HG02571 (cell line): ENCODE measurements at regions not wholly inside any gene's neighbourhood (a gene's known extent, or its start where the extent isn't known, plus 50 kb on each side); places are given as distances from the start of the nearest gene placed in this dataset.
A peak's percentile ranks its signal among the peaks of the same experiment; 100 is the strongest.

Experiments used
- ATAC-seq: cut with Tn5 transposase; IDR thresholded peaks from one replicate; pipeline ENCODE4 v1.9.1; 2021; ENCODE audit warnings: mild to moderate bottlenecking, moderate library complexity; ENCODE audit not compliant: unreplicated experiment

- no peak for ATAC-seq
Observed at GRCh38 chr5:139733698-139734538, 61.7 kb upstream of the PSD2 start.

GRCh38 chr5:139734539-139734916 is 61.1 kb upstream of the PSD2 start:
- no peak for ATAC-seq

- ATAC-seq = no peak
Observed at GRCh38 chr5:139738193-139739149, 57.1 kb upstream of the PSD2 start.

GRCh38 chr5:139739150-139739974 is 56.2 kb upstream of the PSD2 start:
- no peak for ATAC-seq

- ATAC-seq = no peak
Observed at GRCh38 chr5:139740138-139740991, 55.2 kb upstream of the PSD2 start.

GRCh38 chr5:139740992-139741672 is 54.5 kb upstream of the PSD2 start:
- no peak for ATAC-seq

- no peak for ATAC-seq
Observed at GRCh38 chr5:139741823-139742172, 53.8 kb upstream of the PSD2 start.

- no peak for ATAC-seq
Observed at GRCh38 chr5:139742173-139742903, 53.3 kb upstream of the PSD2 start.

- no peak for ATAC-seq
Observed at GRCh38 chr5:139743001-139743771, 52.4 kb upstream of the PSD2 start.

GRCh38 chr5:139743804-139744203 is 51.8 kb upstream of the PSD2 start:
- ATAC-seq = no peak

- ATAC-seq = no peak
Observed at GRCh38 chr5:139744471-139745131, 51.0 kb upstream of the PSD2 start.

GRCh38 chr5:139745132-139745799 is 50.3 kb upstream of the PSD2 start:
- no peak for ATAC-seq

GRCh38 chr5:139745800-139746690 is 49.6 kb upstream of the PSD2 start:
- ATAC-seq = peak; percentile 37
